Body of pancreas (tissue), 4 donors: ENCODE measurements at regions not wholly inside any gene's neighbourhood (a gene's known extent, or its start where the extent isn't known, plus 50 kb on each side); places are given as distances from the start of the nearest gene placed in this dataset.

Experiments used
- CTCF ChIP-seq, 7 experiments: fragments of 450-650 bp in 4 of 7; fragments of 200-600 bp in 3 of 7; sonication (generic) in 3 of 7; IDR thresholded peaks; one replicate each; pipeline ENCODE4 v1.5.1; 2016 to 2019; ENCODE audit warnings: antibody characterized with exemption in 7 of 7
- POLR2A ChIP-seq, 3 donors: fragments of 450-650 bp; IDR thresholded peaks; one replicate each; pipeline ENCODE4 v1.6.1; 2016; ENCODE audit warnings: antibody characterized with exemption in 3 of 3, mild to moderate bottlenecking in 2 of 3

- TF ChIP-seq CTCF (IDR thresholded peaks at IDR 0.05) (no peak), POLR2A (IDR thresholded peaks at IDR 0.05) (no peak)
These were observed 327.5 kb upstream of the PROK2 start for GRCh38 chr3:72112435-72112834.
